ENCODE measurements at regions not wholly inside any gene's neighbourhood (a gene's known extent, or its start where the extent isn't known, plus 50 kb on each side); places are given as distances from the start of the nearest gene placed in this dataset.

DNA sequence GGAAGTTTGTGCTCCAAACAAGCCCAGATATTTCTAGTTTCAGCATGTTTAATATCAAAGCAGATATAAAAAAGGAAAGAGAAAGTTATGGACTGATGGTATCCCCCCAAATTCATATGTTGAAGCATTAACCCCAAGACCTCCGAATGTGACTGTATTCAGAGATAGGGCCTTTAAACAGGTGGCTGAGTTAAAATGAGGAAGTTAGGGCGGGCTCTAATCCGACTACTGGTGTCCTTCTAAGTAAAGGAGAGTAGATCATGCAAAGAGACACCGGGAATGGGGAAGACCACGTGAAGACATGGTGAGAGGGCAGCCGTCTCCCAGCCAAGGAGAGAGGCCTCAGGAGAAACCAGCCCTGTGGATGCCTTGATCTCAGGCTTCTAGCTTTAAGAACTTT lies 324.1 kb upstream of the KIF2A start:
- TF ChIP-seq, protein P1, sequence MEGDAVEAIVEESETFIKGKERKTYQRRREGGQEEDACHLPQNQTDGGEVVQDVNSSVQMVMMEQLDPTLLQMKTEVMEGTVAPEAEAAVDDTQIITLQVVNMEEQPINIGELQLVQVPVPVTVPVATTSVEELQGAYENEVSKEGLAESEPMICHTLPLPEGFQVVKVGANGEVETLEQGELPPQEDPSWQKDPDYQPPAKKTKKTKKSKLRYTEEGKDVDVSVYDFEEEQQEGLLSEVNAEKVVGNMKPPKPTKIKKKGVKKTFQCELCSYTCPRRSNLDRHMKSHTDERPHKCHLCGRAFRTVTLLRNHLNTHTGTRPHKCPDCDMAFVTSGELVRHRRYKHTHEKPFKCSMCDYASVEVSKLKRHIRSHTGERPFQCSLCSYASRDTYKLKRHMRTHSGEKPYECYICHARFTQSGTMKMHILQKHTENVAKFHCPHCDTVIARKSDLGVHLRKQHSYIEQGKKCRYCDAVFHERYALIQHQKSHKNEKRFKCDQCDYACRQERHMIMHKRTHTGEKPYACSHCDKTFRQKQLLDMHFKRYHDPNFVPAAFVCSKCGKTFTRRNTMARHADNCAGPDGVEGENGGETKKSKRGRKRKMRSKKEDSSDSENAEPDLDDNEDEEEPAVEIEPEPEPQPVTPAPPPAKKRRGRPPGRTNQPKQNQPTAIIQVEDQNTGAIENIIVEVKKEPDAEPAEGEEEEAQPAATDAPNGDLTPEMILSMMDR (IDR thresholded peaks at IDR 0.05; ENCODE audit: low read length, missing control alignments): no peak
- no peak for DNase-seq (ENCODE audit: low read depth)
- no peak overlapping the region for H3K4me3 ChIP-seq (replicated peaks; ENCODE audit: low read depth, low read length)

DNA sequence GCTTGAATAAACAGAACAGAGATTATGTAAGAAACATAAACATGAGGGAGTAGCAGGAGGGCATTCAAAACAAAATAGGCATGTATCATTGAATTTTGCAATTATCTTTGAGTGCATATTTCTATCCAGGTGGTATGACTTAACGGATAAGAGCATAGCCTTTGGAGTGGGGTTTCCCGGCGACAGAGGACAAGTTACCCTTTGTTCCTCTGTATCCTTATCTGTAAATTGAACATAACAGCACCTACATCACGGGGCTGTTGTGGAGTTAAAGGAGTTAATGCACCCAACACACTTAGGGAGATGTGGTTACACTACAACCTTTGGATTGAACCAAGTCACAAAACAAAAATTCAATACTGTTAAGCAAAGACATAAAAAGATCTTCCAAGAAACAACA lies 314.6 kb upstream of the KIF2A start:
- TF ChIP-seq, protein P1 (IDR thresholded peaks at IDR 0.05; ENCODE audit: low read length, missing control alignments): no peak
- no peak for DNase-seq (ENCODE audit: low read depth)
- H3K4me3 ChIP-seq (replicated peaks; ENCODE audit: low read depth, low read length): no peak overlapping the region

DNA sequence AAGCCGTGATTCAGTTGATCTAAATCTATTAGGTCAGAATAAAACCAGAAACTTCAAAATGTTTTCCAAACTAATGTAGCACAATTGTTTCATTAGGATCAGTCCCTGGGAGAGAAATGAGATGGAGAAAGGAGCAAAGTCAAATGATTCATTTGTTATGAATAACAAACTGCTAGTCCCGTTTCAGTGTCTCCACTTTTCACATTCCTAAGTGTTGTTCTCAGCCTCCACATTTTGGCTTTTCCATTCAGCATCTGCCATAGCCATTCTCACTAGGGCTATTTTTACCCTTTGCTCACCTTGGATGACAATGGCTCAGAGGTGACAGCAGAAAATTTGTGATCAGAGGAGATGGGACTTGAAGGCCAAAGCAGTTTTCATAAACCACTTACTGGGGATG lies 314.1 kb upstream of the KIF2A start:
- DNase-seq (ENCODE audit: low read depth): no peak
- H3K4me3 ChIP-seq (replicated peaks; ENCODE audit: low read depth, low read length): no peak overlapping the region
- TF ChIP-seq, protein P1 (IDR thresholded peaks at IDR 0.05; ENCODE audit: low read length, missing control alignments): no peak

DNA sequence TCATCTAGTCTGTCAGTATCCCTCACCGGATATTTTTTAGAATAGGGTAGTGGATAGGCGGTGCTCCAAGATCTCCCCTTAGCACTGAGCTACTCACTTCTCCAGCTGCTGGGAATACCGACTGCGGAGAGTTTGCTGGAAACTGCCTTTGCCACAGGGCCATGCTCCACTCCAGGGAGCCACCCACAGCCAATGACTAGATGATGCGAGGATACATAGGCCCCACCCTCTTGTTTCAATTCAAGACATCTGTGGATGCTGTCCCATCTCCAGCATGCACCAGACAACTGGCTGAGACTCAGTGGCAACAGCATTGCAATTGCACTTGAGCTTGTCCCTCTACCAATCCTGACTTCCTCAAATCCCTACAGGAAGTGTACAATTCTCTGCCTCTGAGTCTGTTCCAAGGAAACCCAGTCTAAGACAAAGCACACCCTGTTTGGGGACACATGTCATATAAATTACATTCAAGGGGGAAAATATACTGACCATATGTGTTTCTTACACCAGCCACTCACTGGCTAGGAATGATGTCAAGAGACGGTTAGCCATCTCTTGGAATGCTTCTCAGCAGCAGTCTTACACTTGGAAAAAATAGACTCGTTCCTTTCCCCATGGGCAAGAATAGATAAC lies 312.6 kb upstream of the KIF2A start:
- no peak for DNase-seq (ENCODE audit: low read depth)
- TF ChIP-seq, protein P1 (IDR thresholded peaks at IDR 0.05; ENCODE audit: low read length, missing control alignments): no peak
- no peak overlapping the region for H3K4me3 ChIP-seq (replicated peaks; ENCODE audit: low read depth, low read length)

DNA sequence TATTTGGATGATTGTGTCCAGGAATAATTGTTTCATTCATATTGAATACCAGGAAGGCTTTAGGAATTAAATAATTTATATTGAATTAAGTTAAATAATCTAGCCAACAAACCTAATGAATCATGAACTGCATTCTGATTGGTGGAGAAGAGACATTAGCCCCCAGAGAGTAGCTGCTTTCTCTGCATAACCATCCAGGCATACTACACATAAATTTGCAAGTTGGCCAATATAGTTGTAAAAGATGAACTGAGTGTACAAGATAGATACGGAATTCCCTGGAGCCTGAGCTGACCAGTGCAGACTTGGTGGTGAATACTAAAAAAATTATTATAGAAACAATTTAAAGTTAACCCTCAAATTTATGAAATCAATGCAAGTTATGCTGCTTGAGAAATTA lies 311.8 kb upstream of the KIF2A start:
- DNase-seq (ENCODE audit: low read depth): no peak
- no peak overlapping the region for H3K4me3 ChIP-seq (replicated peaks; ENCODE audit: low read depth, low read length)
- TF ChIP-seq, protein P1 (IDR thresholded peaks at IDR 0.05; ENCODE audit: low read length, missing control alignments): no peak

DNA sequence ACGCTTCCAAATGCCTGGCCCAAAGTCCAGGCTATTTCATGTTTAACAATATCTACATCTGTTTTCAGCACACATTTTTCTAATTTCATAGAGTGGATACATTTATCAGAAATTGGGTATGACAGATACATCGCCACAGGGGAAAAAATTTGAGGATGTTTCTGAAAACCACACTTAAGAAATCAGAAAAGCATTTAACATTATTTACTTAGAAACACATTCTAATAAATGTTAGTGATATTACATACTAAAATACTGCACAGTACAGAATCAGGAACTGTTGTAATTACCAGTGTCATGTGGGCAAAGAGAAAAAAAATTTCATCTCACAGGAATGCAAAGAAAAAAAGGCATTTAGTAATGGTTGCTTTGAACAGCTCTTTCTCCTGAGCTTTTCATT lies 310.5 kb upstream of the KIF2A start:
- TF ChIP-seq, protein P1 (IDR thresholded peaks at IDR 0.05; ENCODE audit: low read length, missing control alignments): no peak
- no peak overlapping the region for H3K4me3 ChIP-seq (replicated peaks; ENCODE audit: low read depth, low read length)
- DNase-seq (ENCODE audit: low read depth): no peak

DNA sequence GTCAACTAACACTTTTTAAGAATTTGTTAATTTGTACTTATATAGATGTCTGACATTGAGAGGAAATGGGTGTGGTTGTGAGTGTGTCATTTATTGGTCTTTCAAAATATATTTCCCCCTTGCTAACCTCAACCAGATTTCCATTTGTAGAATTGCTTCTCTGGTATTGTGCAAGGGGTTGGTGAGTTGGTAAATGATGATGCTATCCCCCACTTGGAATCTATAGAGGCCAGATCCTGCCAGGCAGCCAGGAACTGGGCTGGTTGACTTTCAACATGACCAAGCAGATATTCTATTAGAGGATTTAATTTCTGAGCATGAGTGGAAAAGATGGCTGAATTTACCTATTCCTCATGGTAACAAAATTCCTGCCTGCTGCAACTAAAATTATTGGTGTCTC lies 306.6 kb upstream of the KIF2A start:
- H3K4me3 ChIP-seq (replicated peaks; ENCODE audit: low read depth, low read length): no peak overlapping the region
- DNase-seq (ENCODE audit: low read depth): no peak
- TF ChIP-seq, protein P1 (IDR thresholded peaks at IDR 0.05; ENCODE audit: low read length, missing control alignments): no peak
